GM21367 (cell line): ENCODE measurements at regions not wholly inside any gene's neighbourhood (a gene's known extent, or its start where the extent isn't known, plus 50 kb on each side); places are given as distances from the start of the nearest gene placed in this dataset.

ENCODE experiments used
- ATAC-seq: cut with Tn5 transposase; IDR thresholded peaks from one replicate; pipeline ENCODE4 v1.9.1; 2021; ENCODE audit not compliant: unreplicated experiment

- ATAC-seq, result no peak
Observed at GRCh38 chr9:96089452-96090085, 212.4 kb downstream of the HSD17B3 start.

GRCh38 chr9:96088510-96088909 is 213.0 kb downstream of the ERCC6L2 start:
- ATAC-seq, result no peak

- ATAC-seq, result no peak
Observed at GRCh38 chr9:96087669-96088299, 212.3 kb downstream of the ERCC6L2 start.

- no peak for ATAC-seq
Observed at GRCh38 chr9:96086936-96087571, 211.6 kb downstream of the ERCC6L2 start.

- no peak for ATAC-seq
Observed at GRCh38 chr9:96085491-96086143, 210.1 kb downstream of the ERCC6L2 start.

- no peak for ATAC-seq
Observed at GRCh38 chr9:96084331-96084734, 208.8 kb downstream of the ERCC6L2 start.

- no peak for ATAC-seq
Observed at GRCh38 chr9:96082516-96083232, 207.2 kb downstream of the ERCC6L2 start.

- no peak for ATAC-seq
Observed at GRCh38 chr9:96080364-96080763, 204.9 kb downstream of the ERCC6L2 start.

- ATAC-seq, result no peak
Observed at GRCh38 chr9:96079779-96080178, 204.3 kb downstream of the ERCC6L2 start.

GRCh38 chr9:96078897-96079490 is 203.5 kb downstream of the ERCC6L2 start:
- ATAC-seq, result no peak

GRCh38 chr9:96075757-96076156 is 200.3 kb downstream of the ERCC6L2 start:
- no peak for ATAC-seq

GRCh38 chr9:96075111-96075510 is 199.6 kb downstream of the ERCC6L2 start:
- no peak for ATAC-seq

- ATAC-seq, result no peak
Observed at GRCh38 chr9:96073531-96074480, 198.3 kb downstream of the ERCC6L2 start.

- no peak for ATAC-seq
Observed at GRCh38 chr9:96072930-96073329, 197.4 kb downstream of the ERCC6L2 start.

GRCh38 chr9:96071815-96072124 is 196.3 kb downstream of the ERCC6L2 start:
- ATAC-seq, result no peak

GRCh38 chr9:96071076-96071814 is 195.8 kb downstream of the ERCC6L2 start:
- ATAC-seq, result no peak

GRCh38 chr9:96069629-96070220 is 194.2 kb downstream of the ERCC6L2 start:
- ATAC-seq, result no peak

- ATAC-seq, result no peak
Observed at GRCh38 chr9:96068511-96068910, 193.0 kb downstream of the ERCC6L2 start.

- ATAC-seq, result no peak
Observed at GRCh38 chr9:96067600-96067999, 192.1 kb downstream of the ERCC6L2 start.
